GM21786 (cell line): ENCODE measurements at regions not wholly inside any gene's neighbourhood (a gene's known extent, or its start where the extent isn't known, plus 50 kb on each side); places are given as distances from the start of the nearest gene placed in this dataset.

Experiments
- ATAC-seq: cut with Tn5 transposase; IDR thresholded peaks from one replicate; pipeline ENCODE4 v1.9.1; 2021; ENCODE audit not compliant: unreplicated experiment

GRCh38 chr2:138104071-138104470, 139.8 kb downstream of the HNMT start:
- no peak for ATAC-seq

- ATAC-seq: no peak
Measured at GRCh38 chr2:138105358-138105757, 141.1 kb downstream of the HNMT start.

DNA sequence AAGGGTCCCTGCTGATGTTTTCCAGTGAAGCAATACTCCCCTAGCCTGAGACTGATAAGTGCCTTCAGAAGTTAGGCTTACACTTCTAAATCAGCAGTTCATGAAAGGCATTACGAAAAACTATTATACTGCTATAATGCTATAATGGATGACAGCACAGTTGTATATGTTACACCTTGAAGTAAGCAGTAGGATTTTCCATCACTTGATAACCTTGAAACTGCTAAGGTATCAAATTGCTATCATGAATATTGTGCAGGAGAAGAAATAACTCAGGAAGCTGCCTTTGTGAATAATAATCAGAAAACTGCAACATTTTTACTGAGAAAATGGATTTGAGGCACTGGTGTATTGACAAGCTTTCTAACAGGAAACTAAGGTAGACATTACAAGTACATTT, 142.3 kb downstream of the HNMT start:
- ATAC-seq: no peak

- no peak for ATAC-seq
Measured at GRCh38 chr2:138107288-138107687, 143.0 kb downstream of the HNMT start.

GRCh38 chr2:138110453-138111083, 146.3 kb downstream of the HNMT start:
- ATAC-seq: no peak

GRCh38 chr2:138112536-138112935, 148.3 kb downstream of the HNMT start:
- no peak for ATAC-seq

DNA sequence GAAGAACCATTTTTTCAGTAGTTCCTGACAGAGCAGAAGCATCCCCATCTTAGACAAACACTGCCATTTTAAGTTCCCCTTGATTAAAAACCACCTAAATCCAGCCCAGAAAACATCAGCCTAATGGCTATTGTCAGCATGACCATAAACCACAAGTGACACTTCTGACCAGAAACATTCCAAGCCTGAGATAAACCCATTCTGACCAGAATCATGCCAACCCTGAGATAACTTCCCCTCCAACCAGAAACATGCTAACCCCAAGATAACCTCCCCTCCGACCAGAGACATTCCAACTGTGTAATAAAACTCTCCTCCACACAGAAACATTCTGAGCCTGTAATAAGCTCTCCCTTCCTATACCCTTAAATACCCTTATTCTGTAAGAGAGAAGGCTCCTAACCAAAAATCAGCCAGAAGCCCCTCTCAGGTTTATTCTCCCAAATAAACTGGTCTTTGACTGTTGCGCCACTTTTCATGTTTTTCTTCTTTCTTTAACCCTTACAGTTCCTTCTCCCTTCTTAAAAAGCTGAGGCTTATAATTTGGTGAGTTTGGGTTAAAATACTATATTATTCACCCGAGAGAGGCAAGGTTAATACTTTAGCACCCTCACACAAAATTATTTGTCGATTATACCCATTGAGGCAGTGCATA, 149.7 kb downstream of the HNMT start:
- ATAC-seq: no peak

DNA sequence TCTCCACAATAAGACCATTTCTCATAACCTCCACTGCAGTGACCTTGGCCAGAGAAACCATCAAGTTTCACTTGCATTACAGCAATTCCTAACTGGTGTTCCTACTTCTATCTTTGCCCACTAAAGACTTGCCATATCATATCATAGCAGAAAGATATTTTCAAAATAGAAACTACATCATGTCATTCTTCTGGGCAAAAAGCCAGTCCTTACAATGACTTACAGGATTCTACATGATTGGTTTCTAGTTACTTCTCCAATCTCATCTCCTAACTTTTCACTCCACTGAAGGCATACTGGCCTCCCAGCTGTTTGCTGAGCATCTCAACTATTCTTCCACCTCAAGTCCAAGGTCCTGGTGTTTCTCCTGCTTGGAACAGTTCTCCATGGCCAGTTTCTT, 151.4 kb downstream of the HNMT start:
- ATAC-seq: no peak

DNA sequence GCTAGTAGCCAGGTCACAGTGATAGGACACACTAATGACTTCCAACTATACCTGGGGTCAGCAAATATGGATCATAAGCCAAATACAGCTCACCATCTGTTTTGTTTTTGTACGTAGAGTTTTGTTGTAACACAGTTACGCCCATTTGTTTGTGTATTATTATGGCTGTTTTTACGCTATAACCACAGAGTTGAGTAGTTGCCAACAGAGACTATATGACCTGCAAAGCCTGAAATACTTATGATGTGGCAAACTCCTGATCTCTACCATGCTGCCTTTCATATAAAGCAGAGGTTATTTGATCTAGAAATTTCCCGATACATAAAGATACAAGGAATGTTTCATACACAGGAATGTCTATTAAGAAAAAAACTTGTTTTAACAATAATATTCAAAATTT, 152.2 kb downstream of the HNMT start:
- ATAC-seq: no peak

GRCh38 chr2:138121666-138122661, 157.7 kb downstream of the HNMT start:
- ATAC-seq: no peak

- no peak for ATAC-seq
Measured at GRCh38 chr2:138122891-138123290, 158.6 kb downstream of the HNMT start.

- no peak for ATAC-seq
Measured at GRCh38 chr2:138123741-138124140, 159.5 kb downstream of the HNMT start.

- no peak for ATAC-seq
Measured at GRCh38 chr2:138124521-138124920, 160.2 kb downstream of the HNMT start.

GRCh38 chr2:138125306-138126288, 161.3 kb downstream of the HNMT start:
- no peak for ATAC-seq

DNA sequence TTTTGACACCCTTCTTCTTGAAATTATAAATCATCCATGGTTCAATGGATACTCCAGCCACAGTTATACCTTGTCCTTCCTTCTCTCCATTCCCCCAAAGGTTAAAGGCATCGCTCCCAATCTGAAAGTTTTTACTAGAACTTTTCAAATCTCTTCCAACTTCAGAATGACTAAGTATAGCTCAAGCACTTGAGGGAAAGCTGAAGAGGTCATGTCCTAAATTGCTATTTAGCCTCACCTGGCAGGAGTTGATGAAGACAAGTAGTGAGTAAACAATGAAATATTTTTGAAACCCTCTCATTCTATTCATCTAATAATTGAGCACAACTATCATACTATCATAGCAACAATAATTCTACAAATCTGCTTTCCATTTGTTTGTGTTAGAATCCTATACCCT, 167.8 kb downstream of the HNMT start:
- no peak for ATAC-seq

GRCh38 chr2:138137949-138138348, 173.7 kb downstream of the HNMT start:
- ATAC-seq: no peak

GRCh38 chr2:138147796-138148195, 183.5 kb downstream of the HNMT start:
- no peak for ATAC-seq

- no peak for ATAC-seq
Measured at GRCh38 chr2:138155304-138155703, 191.0 kb downstream of the HNMT start.

GRCh38 chr2:138157372-138157771, 193.1 kb downstream of the HNMT start:
- ATAC-seq: no peak

GRCh38 chr2:138170485-138170884, 206.2 kb downstream of the HNMT start:
- ATAC-seq: no peak

DNA sequence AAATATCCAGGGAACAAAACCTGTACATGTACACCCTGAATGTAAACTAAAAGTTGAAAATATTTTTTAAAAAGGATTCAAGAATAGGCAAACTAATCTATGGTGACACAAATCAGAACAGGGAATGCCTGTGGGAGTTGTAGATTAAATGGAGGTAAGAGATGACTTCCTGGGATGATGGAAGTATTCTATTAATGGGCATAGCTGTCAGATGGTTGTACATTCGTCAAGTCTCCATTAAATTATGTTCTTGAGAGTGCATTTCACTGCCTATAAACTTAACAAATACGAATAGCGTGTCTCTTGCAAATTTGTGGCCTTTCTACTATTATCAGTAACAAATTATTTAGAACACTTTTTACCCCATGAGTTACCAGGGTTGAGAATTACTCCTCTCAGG, 207.0 kb downstream of the HNMT start:
- no peak for ATAC-seq
